BE2C (cell line): ENCODE measurements at regions not wholly inside any gene's neighbourhood (a gene's known extent, or its start where the extent isn't known, plus 50 kb on each side); places are given as distances from the start of the nearest gene placed in this dataset.

Experiments used
- DNase-seq: peaks from one replicate; pipeline ENCODE4 v3.0.0-alpha.2; 2020
- H3K27me3 ChIP-seq: fragments of 250-450 bp; sonication (Bioruptor Pico); 2 replicates; pipeline ENCODE4 v1.5.1; 2020; ENCODE audit warnings: mild to moderate bottlenecking
- H3K36me3 ChIP-seq: fragments of 250-450 bp; sonication (Bioruptor Pico); 2 replicates; pipeline ENCODE4 v1.5.1; 2020; ENCODE audit warnings: mild to moderate bottlenecking
- H3K4me1 ChIP-seq: fragments of 250-450 bp; sonication (Bioruptor Pico); 2 replicates; pipeline ENCODE4 v1.5.1; 2020
- H3K4me3 ChIP-seq: 2 replicates; pipeline ENCODE4 v1.5.1; 2011; ENCODE audit warnings: low read depth, low read length
- H3K9me3 ChIP-seq: fragments of 250-450 bp; sonication (Bioruptor Pico); 2 replicates; pipeline ENCODE4 v1.5.1; 2020
- CTCF ChIP-seq: IDR thresholded peaks from 2 replicates; pipeline ENCODE4 v1.5.1; 2012; ENCODE audit warnings: mild to moderate bottlenecking, low read depth, low read length

GRCh38 chr3:124434176-124434575 is 296.1 kb upstream of the UMPS start:
- TF ChIP-seq CTCF: no peak
- H3K4me1 ChIP-seq: peaks cover 2% of the 10 kb centered on the region
- no peaks in the 10 kb centered on the region for H3K9me3 ChIP-seq
- DNase-seq: no peak
- peaks cover 45% of the 10 kb centered on the region for H3K36me3 ChIP-seq
- H3K4me3 ChIP-seq: no peak overlapping the region
- H3K27me3 ChIP-seq: no peaks in the 10 kb centered on the region

GRCh38 chr3:124435467-124435866 is 294.8 kb upstream of the UMPS start:
- no peaks in the 10 kb centered on the region for H3K9me3 ChIP-seq
- H3K4me3 ChIP-seq: no peak overlapping the region
- no peaks in the 10 kb centered on the region for H3K27me3 ChIP-seq
- no peak for DNase-seq
- no peak for TF ChIP-seq CTCF
- H3K36me3 ChIP-seq: peaks cover 47% of the 10 kb centered on the region
- peaks cover 2% of the 10 kb centered on the region for H3K4me1 ChIP-seq

- peaks cover 53% of the 10 kb centered on the region for H3K36me3 ChIP-seq
- H3K4me3 ChIP-seq: no peak overlapping the region
- H3K4me1 ChIP-seq: no peaks in the 10 kb centered on the region; the same call in 1 of the 2 replicates
- no peak for DNase-seq
- H3K9me3 ChIP-seq: no peaks in the 10 kb centered on the region
- no peak for TF ChIP-seq CTCF
- H3K27me3 ChIP-seq: no peaks in the 10 kb centered on the region
These were observed 291.4 kb upstream of the UMPS start for GRCh38 chr3:124438813-124439212.

GRCh38 chr3:124439603-124440002 is 290.6 kb upstream of the UMPS start:
- TF ChIP-seq CTCF: no peak
- DNase-seq: no peak
- no peaks in the 10 kb centered on the region for H3K9me3 ChIP-seq
- peaks cover 49% of the 10 kb centered on the region for H3K36me3 ChIP-seq
- no peak overlapping the region for H3K4me3 ChIP-seq
- H3K27me3 ChIP-seq: no peaks in the 10 kb centered on the region
- no peaks in the 10 kb centered on the region; the same call in 1 of the 2 replicates for H3K4me1 ChIP-seq

GRCh38 chr3:124441766-124442165 is 288.5 kb upstream of the UMPS start:
- H3K4me1 ChIP-seq: no peaks in the 10 kb centered on the region; the same call in 1 of the 2 replicates
- no peaks in the 10 kb centered on the region for H3K9me3 ChIP-seq
- no peak for TF ChIP-seq CTCF
- DNase-seq: no peak
- no peak overlapping the region for H3K4me3 ChIP-seq
- H3K27me3 ChIP-seq: no peaks in the 10 kb centered on the region
- peaks cover 44% of the 10 kb centered on the region for H3K36me3 ChIP-seq

- Histone ChIP-seq H3K4me1 (no peaks in the 10 kb centered on the region; the same call in 1 of the 2 replicates), H3K36me3 (peaks cover 47% of the 10 kb centered on the region), H3K4me3 (no peak overlapping the region), H3K9me3 (no peaks in the 10 kb centered on the region), H3K27me3 (no peaks in the 10 kb centered on the region)
- no peak for DNase-seq
- TF ChIP-seq CTCF: no peak
These were observed 287.8 kb upstream of the UMPS start for GRCh38 chr3:124442463-124442862.
